IPS-NIHi7 (cell line): ENCODE measurements at regions not wholly inside any gene's neighbourhood (a gene's known extent, or its start where the extent isn't known, plus 50 kb on each side); places are given as distances from the start of the nearest gene placed in this dataset.
"Not testable (repeated sequence)": the region's sequence is repeated elsewhere in the genome, so short reads cannot be mapped to it uniquely, and the experiment has no call there.

Experiments
- DNase-seq: peaks from one replicate; pipeline ENCODE4 v3.0.0; 2012; ENCODE audit warnings: mixed read lengths; ENCODE audit errors: extremely low spot score

DNA sequence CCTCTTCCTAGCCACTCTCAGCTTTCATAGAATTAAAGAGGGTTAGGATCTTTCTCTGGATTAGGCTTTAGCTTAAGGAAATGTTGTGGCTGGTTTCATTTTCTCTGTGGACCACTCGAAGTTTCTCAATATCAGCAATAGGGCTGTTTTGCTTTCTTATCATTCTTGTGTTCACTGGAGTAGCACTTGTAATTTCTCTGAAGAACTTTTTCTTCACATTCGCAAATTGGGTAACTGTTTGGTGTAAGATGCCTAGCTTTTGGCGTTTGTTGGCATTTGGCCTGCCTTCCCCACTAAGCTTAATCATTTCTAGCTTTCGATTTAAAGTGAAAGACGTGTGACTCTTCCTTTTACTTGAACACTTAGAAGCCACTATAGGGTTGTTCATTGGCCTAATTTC, 210.8 kb upstream of the PROX1 start:
- no peak for DNase-seq

- DNase-seq, result no peak
These were observed 208.5 kb upstream of the PROX1 start for GRCh38 chr1:213779228-213779627.

GRCh38 chr1:213782941-213783672, 204.7 kb upstream of the PROX1 start:
- DNase-seq, result no peak

GRCh38 chr1:213783893-213784292, 203.9 kb upstream of the PROX1 start:
- DNase-seq, result no peak

GRCh38 chr1:213786683-213787082, 201.1 kb upstream of the PROX1 start:
- DNase-seq, result no peak

DNA sequence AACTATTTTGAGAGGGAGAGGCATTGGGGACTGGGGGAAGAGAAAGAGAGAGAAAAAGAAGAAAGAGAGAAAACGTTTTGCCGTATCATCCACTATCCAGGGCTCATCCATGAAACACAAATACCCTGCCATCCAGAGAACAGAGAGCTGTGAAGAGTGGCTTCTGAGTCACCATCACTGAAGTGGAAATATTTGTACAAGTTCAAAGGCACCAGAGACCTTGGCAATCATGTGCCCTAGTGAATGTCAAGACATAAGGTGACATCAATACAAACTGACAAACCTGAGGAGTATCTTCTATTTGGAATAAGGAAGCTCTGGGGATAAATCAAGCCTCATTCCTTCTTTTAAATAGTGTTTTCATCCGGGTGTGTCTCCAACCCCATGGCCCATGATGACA, 197.2 kb upstream of the PROX1 start:
- DNase-seq, result no peak

DNA sequence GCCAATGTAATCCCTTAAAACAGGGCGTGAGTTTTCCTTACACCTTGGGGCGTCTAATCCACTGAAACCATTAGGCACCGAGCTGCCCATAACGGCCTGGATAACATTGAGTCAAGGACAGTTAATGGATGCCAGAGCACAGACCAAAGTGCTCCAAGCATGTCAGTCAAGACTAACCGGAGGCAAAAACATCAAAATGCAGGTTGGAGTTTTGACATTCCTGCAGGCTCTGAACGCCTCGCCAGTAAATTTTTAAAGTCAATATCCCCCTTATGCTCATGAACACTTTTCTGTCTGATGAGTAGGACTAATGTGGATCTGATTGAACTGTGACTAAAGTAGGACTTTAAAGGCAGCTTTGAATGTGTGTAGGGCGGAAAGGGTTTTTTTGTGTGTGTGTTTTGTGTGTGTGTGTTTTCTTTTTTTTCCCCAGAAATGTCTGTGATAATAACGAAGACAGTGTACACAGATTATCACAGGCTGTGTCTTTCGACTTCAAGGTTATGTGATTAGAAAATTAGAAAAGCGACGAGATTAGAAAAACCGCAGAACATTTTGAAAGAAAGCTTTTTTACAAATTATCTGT, 194.2 kb upstream of the PROX1 start:
- DNase-seq, result no peak

DNA sequence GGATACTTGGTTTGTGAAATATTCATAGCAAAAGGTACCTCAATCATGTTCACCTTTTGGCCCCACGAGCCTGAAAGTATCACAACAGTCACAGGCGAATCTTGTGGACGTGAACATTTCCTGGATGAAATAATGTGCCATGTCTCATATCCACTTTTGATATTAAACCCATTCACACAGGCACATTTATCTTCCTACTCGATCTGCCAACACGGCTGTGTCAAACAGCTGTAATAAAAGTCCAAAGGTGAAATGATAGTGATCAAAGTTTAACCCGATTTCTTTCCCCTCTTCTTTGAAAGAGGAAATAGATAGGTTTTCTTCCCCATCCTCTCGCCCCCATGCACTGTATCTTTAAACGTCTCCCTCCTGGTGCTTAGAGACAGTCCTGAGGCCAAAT, 191.2 kb upstream of the PROX1 start:
- no peak for DNase-seq

GRCh38 chr1:213808288-213808687, 179.5 kb upstream of the PROX1 start:
- DNase-seq, result not testable (repeated sequence)

GRCh38 chr1:213817156-213817555, 170.6 kb upstream of the PROX1 start:
- no peak for DNase-seq

GRCh38 chr1:213820362-213821149, 167.2 kb upstream of the PROX1 start:
- no peak for DNase-seq

- DNase-seq, result no peak
These were observed 166.4 kb upstream of the PROX1 start for GRCh38 chr1:213821175-213821942.

- DNase-seq, result no peak
These were observed 165.8 kb upstream of the PROX1 start for GRCh38 chr1:213821943-213822334.

GRCh38 chr1:213826891-213827290, 160.9 kb upstream of the PROX1 start:
- DNase-seq, result no peak

- DNase-seq, result no peak
These were observed 158.9 kb upstream of the PROX1 start for GRCh38 chr1:213828867-213829266.

DNA sequence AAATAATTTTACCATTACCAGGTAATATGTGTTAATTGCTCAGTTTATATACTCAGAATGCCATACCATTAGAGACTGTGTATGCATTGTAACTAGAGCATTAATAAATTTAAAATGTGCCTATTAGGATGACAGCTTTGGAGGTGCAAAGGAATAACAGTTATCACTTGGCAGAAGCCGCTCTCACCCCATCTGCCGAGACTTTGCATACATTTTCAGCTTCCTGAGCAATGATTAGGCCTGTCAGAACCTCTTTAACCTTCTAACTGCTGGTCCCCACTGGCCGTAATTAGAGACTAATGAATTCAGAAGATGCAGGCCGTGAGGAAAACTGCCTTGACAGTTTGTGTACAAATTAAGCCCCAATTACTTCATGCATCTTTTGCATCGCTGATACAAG, 158.0 kb upstream of the PROX1 start:
- DNase-seq, result no peak

DNA sequence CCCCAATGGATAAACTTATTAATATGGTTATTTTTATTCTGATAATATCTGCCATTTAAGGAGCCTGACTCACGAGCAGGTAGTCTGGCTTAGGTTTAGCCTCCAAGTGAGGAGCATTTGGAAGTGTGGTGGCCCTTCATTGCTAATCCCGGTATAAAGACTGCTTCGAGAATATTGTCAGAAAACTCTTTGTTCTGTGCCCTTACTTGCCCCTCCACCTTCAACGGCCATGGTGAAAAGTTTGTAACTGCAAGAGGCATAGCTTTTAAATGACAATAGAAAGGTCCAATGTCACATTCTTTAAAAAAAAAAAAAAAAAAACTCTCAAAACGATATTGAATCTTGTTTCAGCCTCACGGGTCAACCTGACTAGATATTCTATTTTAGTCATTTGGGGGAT, 157.4 kb upstream of the PROX1 start:
- no peak for DNase-seq

- no peak for DNase-seq
These were observed 147.2 kb upstream of the PROX1 start for GRCh38 chr1:213840575-213840974.

DNA sequence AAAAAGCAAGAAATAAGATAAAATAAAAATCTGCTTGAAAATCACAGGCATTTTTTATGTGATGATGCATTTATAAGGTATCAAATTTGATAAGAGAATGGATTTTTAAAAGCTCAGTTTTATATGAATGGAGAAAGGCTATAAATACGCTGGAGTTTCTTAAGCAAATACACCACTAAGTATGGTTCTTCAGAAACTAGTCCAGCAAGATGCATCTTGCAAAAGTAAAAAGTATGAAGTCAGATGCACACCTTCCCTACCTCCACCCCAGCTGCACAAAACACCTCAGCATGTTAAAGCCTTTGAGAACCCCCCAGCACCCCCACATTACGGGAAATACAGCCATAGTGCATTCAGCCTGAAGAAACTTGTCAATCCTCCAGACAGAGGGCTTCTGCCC, 143.1 kb upstream of the PROX1 start:
- DNase-seq, result no peak

DNA sequence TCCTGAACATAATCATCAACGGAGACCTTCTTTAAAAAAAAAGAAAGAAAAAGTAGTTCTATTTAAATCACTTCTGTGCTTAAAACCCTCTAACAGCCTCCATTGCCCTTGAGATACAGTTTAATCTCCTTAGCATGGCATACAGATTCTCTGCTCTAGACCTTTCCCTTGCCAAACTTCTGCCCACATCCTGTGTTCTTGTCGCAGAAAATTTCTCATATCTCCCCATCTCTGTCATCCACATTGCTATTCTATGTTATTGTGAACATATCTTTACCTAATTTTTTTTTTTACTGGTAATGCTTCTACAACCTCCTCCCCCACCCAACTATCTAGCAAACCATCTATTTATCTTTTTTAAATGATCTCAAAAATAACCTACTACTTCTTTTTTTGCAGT, 135.7 kb upstream of the PROX1 start:
- no peak for DNase-seq

- peak; percentile 28 for DNase-seq
These were observed 129.2 kb upstream of the PROX1 start for GRCh38 chr1:213858581-213858980.

GRCh38 chr1:213861841-213862240, 125.9 kb upstream of the PROX1 start:
- no peak for DNase-seq
